GM10248 (cell line): ENCODE measurements at regions not wholly inside any gene's neighbourhood (a gene's known extent, or its start where the extent isn't known, plus 50 kb on each side); places are given as distances from the start of the nearest gene placed in this dataset.
"Not testable (repeated sequence)": the region's sequence is repeated elsewhere in the genome, so short reads cannot be mapped to it uniquely, and the experiment has no call there.

Source experiments
- CTCF ChIA-PET: fragments of 300-600 bp; sonication (Branson Sonifier 250); formaldehyde crosslinking; extraction: SDS; loops from one replicate; lab custom pipeline; 2021; ENCODE audit warnings: antibody characterized with exemption; lab: Yijun Ruan, JAX
- POLR2A ChIA-PET: fragments of 350-650 bp; sonication (Branson Sonifier 250); formaldehyde crosslinking; extraction: SDS; loops from one replicate; lab custom pipeline; 2020; ENCODE audit warnings: antibody characterized with exemption; lab: Yijun Ruan, JAX
- DNase-seq: peaks from one replicate; pipeline ENCODE4 v3.0.0; 2012; ENCODE audit errors: extremely low spot score
- TF ChIP-seq, protein P1 (sequence below): IDR thresholded peaks from 2 replicates; pipeline ENCODE4 v1.5.1; 2012; ENCODE audit warnings: mild to moderate bottlenecking, low read depth; ENCODE audit errors: extremely low read depth, missing control alignments, control extremely low read depth

DNA sequence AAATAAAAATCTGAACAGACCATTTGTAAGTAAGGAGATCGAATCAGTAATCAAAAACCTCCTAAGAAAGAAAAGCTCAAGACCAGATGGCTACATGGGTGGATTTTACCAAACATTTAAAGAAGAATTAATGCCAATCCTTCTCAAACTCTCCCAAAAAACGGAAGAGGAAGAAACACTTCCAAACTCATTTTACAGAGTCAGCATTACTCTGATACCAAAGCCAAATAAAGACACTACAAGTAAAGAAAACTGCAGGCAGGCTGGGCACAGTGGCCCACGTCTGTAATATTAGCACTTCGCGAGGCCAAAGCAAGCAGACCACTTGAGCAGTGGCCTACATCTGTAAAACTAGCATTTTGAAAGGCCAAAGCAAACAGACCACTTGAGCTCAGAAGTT is 159.8 kb downstream of the DPY19L2 start:
- DNase-seq: no peak
- POLR2A ChIA-PET: no interaction called here
- TF ChIP-seq, protein P1, sequence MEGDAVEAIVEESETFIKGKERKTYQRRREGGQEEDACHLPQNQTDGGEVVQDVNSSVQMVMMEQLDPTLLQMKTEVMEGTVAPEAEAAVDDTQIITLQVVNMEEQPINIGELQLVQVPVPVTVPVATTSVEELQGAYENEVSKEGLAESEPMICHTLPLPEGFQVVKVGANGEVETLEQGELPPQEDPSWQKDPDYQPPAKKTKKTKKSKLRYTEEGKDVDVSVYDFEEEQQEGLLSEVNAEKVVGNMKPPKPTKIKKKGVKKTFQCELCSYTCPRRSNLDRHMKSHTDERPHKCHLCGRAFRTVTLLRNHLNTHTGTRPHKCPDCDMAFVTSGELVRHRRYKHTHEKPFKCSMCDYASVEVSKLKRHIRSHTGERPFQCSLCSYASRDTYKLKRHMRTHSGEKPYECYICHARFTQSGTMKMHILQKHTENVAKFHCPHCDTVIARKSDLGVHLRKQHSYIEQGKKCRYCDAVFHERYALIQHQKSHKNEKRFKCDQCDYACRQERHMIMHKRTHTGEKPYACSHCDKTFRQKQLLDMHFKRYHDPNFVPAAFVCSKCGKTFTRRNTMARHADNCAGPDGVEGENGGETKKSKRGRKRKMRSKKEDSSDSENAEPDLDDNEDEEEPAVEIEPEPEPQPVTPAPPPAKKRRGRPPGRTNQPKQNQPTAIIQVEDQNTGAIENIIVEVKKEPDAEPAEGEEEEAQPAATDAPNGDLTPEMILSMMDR: no peak
- CTCF ChIA-PET: no interaction called here

DNA sequence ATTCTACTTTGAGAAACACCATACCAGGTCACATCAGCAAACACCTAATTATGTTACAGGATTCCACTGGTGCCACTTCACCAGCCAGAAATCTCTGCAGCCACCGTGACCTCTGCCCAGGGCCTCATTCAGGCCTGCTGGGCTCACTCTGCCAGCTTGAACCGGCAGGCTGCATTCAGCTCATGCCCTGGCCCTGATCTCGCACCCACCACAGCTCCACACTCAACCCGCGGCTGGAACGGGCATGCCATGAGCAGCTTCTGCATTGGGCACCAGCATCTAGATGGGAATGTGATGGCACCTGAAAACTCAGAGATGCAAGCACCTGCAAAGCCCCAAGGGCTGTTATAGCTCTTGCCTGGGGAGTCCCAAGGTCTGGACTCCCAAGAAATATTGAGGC is 168.7 kb downstream of the DPY19L2 start:
- TF ChIP-seq, protein P1: no peak
- ChIA-PET CTCF (no interaction called here), POLR2A (no interaction called here)
- no peak for DNase-seq

DNA sequence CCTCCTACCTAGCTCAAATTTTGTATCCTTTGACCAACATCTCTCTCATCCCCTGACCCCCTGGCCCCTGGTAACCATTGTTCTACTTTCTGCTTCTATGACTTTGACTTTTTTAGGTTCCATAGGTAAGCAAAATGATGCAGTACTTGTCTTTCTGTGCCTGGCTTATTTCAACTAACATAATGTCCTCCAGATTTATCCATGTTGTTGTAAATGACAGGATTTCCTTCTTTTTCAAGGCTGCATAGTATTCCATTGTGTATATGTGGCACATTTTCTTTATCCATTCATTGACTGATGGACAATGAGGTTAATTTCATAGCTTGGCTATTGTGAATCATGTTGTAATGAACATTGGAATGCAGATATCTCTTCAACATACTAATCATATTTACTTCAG is 170.1 kb downstream of the DPY19L2 start:
- CTCF ChIA-PET: no interaction called here
- POLR2A ChIA-PET: no interaction called here
- TF ChIP-seq, protein P1: no peak

DNA sequence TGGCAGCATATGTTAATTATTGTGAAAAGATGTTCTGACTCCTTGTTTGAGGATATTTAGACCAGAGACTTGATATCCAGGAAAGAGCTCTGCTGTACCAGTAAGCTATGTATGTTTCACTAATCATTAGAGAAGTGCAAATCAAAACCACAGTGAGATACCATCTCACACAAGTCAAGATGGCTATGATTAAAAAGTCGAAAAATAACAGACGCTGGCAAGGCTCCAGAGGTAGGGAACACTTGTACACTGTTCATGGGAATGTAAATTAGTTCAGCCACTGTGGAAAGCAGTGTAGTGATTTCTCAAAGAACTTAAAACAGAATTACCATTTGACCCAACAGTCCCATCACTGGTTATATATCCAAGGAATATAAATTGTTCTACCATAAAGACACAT is 171.6 kb downstream of the DPY19L2 start:
- TF ChIP-seq, protein P1: no peak
- POLR2A ChIA-PET: no interaction called here
- DNase-seq: no peak
- CTCF ChIA-PET: no interaction called here

More for the DNA sequence above, 170.1 kb downstream of the DPY19L2 start:
- DNase-seq: no peak

DNA sequence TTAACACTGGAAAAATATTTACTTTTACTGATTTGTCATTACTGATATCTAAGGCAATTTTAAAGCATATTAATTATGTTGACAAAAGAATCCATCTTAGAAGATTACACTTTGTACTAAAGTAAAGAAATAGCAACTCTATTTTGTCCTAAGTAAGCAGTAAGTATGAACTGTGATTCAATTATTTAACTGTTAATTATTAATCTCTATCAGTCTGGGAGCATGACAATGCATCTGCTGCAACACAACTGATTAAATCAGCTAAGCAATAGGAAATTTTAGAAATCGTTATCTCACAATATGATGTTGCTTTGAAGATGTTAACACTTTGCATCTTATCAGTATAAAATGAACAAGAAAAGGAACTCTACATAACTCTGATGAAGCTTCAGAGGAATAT is 172.3 kb downstream of the DPY19L2 start:
- TF ChIP-seq, protein P1: no peak
- CTCF ChIA-PET: no interaction called here
- no peak for DNase-seq
- POLR2A ChIA-PET: no interaction called here

DNA sequence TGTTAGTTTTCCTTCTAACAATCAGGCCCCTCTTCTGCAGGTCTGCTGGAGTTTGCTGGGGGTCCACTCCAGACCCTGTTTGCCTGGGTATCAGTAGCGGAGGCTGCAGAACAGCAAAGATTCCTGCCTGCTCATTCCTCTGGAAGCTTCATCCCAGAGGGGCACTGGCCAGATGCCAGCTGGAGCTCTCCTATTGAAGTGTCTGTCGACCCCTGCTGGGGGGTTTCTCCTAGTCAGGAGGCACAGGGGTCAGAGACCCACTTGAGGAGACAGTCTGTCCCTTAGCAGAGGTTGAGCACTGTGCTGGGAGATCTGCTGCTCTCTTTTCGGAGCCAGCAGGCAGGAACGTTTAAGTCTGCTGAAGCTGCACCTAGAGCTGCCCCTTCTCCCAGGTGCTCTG is 174.9 kb downstream of the DPY19L2 start:
- DNase-seq: not testable (repeated sequence)
- ChIA-PET CTCF (interaction anchor here (1.1 kb wide), 1 partner anchor 10 kb away, joined by 3 read pairs; no protein-coding TSS in a partner anchor), POLR2A (interaction anchor here (0.6 kb wide), 1 partner anchor 9 kb away, joined by 3 read pairs; no protein-coding TSS in a partner anchor)

DNA sequence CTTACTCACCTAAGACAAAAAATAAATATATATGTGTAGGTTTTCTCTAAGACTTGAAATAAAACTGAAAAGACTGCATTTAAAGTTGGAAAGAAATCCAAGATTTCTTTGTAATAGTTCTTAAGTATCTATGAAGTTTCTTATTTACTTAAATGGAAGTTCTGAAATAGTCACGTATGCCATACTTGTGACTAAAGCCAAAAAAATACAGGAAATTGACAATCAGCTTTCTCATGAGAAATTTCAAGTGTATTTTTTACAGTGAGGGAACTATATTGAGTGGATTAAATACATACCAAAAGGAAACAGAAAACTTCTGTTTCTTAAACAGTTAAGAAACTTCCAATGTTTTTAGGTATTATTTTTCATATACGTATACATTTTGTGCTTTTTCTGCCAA is 188.1 kb downstream of the DPY19L2 start:
- DNase-seq: no peak
- TF ChIP-seq, protein P1: no peak
- ChIA-PET POLR2A (no interaction called here), CTCF (interaction anchor here (1.0 to 1.1 kb wide), 2 partner anchors 60 to 452 kb away, joined by 3 read pairs; no protein-coding TSS in a partner anchor)
